ENCODE measurements at regions not wholly inside any gene's neighbourhood (a gene's known extent, or its start where the extent isn't known, plus 50 kb on each side); places are given as distances from the start of the nearest gene placed in this dataset.

GRCh38 chr10:8787649-8788048 is 733.2 kb downstream of the GATA3 start:
- no peak for DNase-seq (ENCODE audit: low spot score in 2 of 2)
- Histone ChIP-seq H3K9me3 (no peaks in the 10 kb centered on the region; the same call in 1 of the 2 replicates), H3K27me3 (ENCODE audit: low read depth) (no peaks in the 10 kb centered on the region), H3K36me3 (replicated peaks) (no peaks in the 10 kb centered on the region), H3K4me1 (no peaks in the 10 kb centered on the region), H3K4me3 (no peak overlapping the region)
- in situ Hi-C loops (cut with MboI; ENCODE audit: low sequenced_read_pairs): no loop called here

GRCh38 chr10:8790390-8790789 is 735.9 kb downstream of the GATA3 start:
- Histone ChIP-seq H3K9me3 (no peaks in the 10 kb centered on the region; the same call in 1 of the 2 replicates), H3K36me3 (replicated peaks) (no peaks in the 10 kb centered on the region), H3K27me3 (ENCODE audit: low read depth) (no peaks in the 10 kb centered on the region), H3K4me3 (no peak overlapping the region), H3K4me1 (no peaks in the 10 kb centered on the region)
- DNase-seq (ENCODE audit: low spot score in 2 of 2): no peak
- in situ Hi-C loops (cut with MboI; ENCODE audit: low sequenced_read_pairs): no loop called here

DNA sequence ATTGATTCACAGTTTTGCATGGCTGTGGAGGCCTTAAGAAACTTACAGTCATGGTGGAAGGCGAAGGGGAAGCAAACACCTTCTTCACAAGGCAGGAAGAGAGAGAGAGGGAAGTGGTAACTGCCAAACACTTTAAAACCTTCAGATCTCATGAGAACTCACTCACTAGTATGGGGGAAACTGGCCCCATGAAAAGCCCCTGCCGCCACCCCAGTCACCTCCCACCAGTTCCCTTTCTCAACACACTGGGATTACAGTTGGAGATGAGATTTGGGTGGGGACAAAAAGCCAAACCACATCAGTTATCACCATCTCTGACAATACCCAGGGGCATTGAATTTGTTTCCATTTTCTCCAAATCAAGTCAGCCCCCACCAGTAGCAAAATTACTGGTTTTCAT is 740.4 kb downstream of the GATA3 start:
- DNase-seq (ENCODE audit: low spot score in 2 of 2): no peak

DNA sequence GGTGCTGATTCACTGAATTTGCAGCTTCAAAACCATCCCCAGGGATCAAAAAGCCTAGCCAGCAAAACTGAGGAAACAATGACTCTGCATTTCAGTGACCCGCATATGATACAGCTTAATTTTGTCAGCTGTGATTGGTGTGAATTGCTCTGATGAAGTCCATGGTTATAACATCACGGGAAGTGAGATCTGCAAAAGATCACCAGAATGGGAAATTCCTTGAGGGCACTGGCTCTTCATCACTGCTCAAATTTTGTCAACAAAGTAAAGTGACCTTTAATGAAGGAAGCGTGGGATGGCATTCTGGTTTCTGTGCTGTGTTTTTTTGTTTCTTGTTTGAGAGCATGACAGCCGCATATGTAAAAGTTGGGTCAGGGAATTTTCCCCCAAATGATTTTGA is 745.9 kb downstream of the GATA3 start:
- no peak overlapping the region for H3K4me3 ChIP-seq
- no peaks in the 10 kb centered on the region for H3K9me3 ChIP-seq
- no peaks in the 10 kb centered on the region for H3K36me3 ChIP-seq (replicated peaks)
- H3K4me1 ChIP-seq: no peaks in the 10 kb centered on the region
- no peaks in the 10 kb centered on the region for H3K27me3 ChIP-seq (ENCODE audit: low read depth)
- no peak for DNase-seq (ENCODE audit: low spot score in 2 of 2)
- in situ Hi-C loops (cut with MboI; ENCODE audit: low sequenced_read_pairs): no loop called here

More for the DNA sequence above, 740.4 kb downstream of the GATA3 start:
- H3K4me3 ChIP-seq: no peak overlapping the region
- in situ Hi-C loops (cut with MboI; ENCODE audit: low sequenced_read_pairs): no loop called here
- H3K36me3 ChIP-seq (replicated peaks): no peaks in the 10 kb centered on the region
- H3K4me1 ChIP-seq: no peaks in the 10 kb centered on the region
- H3K27me3 ChIP-seq (ENCODE audit: low read depth): no peaks in the 10 kb centered on the region
- H3K9me3 ChIP-seq: no peaks in the 10 kb centered on the region

DNA sequence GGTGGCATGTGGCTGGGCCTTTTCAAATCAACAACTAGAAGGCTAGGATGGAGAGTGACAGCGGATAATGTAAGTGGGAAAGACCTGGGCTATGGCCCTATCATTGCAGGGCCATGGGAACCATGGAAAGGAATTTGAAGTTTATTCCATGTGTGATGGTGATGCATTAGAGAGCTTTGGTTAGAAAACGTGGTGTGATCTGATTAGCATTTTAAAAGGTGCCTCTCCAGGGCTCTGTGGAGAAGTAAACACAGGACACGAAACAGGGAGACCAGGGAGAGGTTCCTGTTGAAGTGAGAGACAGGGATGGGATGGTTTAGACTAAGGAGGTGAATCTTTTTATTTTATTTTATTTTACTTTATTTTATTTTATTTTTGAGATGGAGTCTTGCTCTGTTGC is 749.5 kb downstream of the GATA3 start:
- no peaks in the 10 kb centered on the region for H3K4me1 ChIP-seq
- H3K4me3 ChIP-seq: no peak overlapping the region
- H3K27me3 ChIP-seq (ENCODE audit: low read depth): no peaks in the 10 kb centered on the region
- no peak for DNase-seq (ENCODE audit: low spot score in 2 of 2)
- in situ Hi-C loops (cut with MboI; ENCODE audit: low sequenced_read_pairs): no loop called here
- H3K36me3 ChIP-seq (replicated peaks): no peaks in the 10 kb centered on the region
- H3K9me3 ChIP-seq: no peaks in the 10 kb centered on the region

GRCh38 chr10:8810677-8811076 is 756.2 kb downstream of the GATA3 start:
- Histone ChIP-seq H3K9me3 (no peaks in the 10 kb centered on the region), H3K4me1 (no peaks in the 10 kb centered on the region), H3K27me3 (ENCODE audit: low read depth) (no peaks in the 10 kb centered on the region), H3K4me3 (no peak overlapping the region), H3K36me3 (replicated peaks) (no peaks in the 10 kb centered on the region)
- in situ Hi-C loops (cut with MboI; ENCODE audit: low sequenced_read_pairs): no loop called here
- DNase-seq (ENCODE audit: low spot score in 2 of 2): no peak

DNA sequence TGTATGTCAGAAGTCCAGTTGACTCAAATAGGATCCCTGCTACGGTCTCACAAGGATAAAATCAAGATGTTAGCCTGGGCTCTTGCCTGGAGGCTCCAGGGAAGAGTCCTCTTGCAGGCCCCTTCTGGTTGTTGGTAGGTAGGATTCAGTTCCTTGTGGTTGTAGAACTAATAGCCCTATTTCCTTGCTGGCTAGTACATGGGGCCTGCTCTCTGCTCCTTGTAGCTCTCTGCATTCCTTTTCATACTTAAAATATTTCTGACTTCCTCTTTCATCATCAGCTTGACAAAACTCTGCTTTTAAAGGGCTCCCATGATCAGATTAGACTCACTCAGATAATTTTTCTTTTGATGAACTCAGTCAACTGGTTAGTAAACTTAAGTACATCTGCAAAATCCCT is 756.7 kb downstream of the GATA3 start:
- H3K9me3 ChIP-seq: no peaks in the 10 kb centered on the region
- in situ Hi-C loops (cut with MboI; ENCODE audit: low sequenced_read_pairs): no loop called here
- H3K4me1 ChIP-seq: no peaks in the 10 kb centered on the region
- DNase-seq (ENCODE audit: low spot score in 2 of 2): no peak
- no peak overlapping the region for H3K4me3 ChIP-seq
- no peaks in the 10 kb centered on the region for H3K27me3 ChIP-seq (ENCODE audit: low read depth)
- no peaks in the 10 kb centered on the region for H3K36me3 ChIP-seq (replicated peaks)

DNA sequence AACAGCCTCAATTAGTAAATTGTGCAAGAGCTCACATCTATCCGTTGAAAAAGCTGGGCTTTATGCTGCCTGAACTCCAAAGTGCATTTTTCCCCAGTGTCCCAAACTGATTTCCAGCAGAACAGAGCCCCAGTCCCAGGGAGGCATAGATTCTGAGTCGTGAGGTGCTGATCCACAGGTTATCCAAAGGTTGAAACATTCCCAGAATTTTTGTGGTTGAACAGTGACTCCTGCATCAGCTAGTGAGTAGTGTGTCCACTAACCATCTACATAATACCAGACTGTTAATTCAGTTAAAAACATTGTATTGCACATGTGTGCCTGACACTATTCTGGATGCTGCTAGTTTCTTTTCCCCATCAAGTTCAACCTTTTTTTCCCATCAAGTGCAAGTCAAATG is 761.5 kb downstream of the GATA3 start:
- no peak for DNase-seq (ENCODE audit: low spot score in 2 of 2)
- Histone ChIP-seq H3K27me3 (ENCODE audit: low read depth) (no peaks in the 10 kb centered on the region), H3K4me3 (no peak overlapping the region), H3K9me3 (no peaks in the 10 kb centered on the region), H3K4me1 (no peaks in the 10 kb centered on the region), H3K36me3 (replicated peaks) (no peaks in the 10 kb centered on the region)
- in situ Hi-C loops (cut with MboI; ENCODE audit: low sequenced_read_pairs): no loop called here

DNA sequence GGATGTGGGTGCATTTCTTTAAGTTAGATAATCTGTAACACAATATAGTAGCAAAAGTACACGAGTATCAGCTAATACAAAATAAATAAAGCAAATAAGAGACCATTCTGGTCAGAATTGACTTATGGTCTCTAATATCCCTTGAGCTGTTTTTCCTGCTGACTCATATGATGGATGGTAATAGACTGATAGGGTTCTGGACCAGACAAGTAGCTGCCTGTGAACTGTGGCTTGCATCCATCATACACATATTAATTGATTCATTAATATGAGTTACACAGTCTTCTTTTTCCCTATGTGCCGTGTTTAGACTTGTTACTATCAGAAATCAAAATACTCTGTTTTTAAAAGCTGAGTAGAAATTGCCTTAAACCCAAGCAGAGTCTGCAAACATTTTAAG is 762.8 kb downstream of the GATA3 start:
- H3K4me1 ChIP-seq: no peaks in the 10 kb centered on the region
- H3K36me3 ChIP-seq (replicated peaks): no peaks in the 10 kb centered on the region
- H3K27me3 ChIP-seq (ENCODE audit: low read depth): no peaks in the 10 kb centered on the region
- no peak for DNase-seq (ENCODE audit: low spot score in 2 of 2)
- H3K4me3 ChIP-seq: no peak overlapping the region
- in situ Hi-C loops (cut with MboI; ENCODE audit: low sequenced_read_pairs): no loop called here
- no peaks in the 10 kb centered on the region for H3K9me3 ChIP-seq

DNA sequence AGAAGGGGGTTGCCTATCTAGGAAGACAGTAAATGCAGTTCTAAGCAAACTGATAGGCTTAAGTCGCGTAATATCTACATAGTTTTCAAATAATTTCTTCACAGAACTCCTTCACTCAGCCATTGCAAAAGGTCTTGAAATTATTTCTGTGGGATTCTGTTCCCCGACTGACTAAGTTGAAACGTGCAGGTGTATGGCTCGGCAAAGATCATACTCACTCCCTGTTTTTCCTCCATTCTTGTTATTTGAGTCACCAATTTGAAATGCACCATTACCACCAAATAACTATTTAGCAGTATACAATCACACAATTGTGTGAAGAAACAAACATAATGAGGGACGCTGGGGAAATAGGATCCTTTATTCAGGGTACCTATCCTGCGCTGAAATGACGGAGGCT is 771.1 kb downstream of the GATA3 start:
- no peaks in the 10 kb centered on the region for H3K9me3 ChIP-seq
- no peaks in the 10 kb centered on the region for H3K27me3 ChIP-seq (ENCODE audit: low read depth)
- DNase-seq (ENCODE audit: low spot score in 2 of 2): no peak
- H3K4me1 ChIP-seq: no peaks in the 10 kb centered on the region
- in situ Hi-C loops (cut with MboI; ENCODE audit: low sequenced_read_pairs): no loop called here
- H3K36me3 ChIP-seq (replicated peaks): no peaks in the 10 kb centered on the region
- H3K4me3 ChIP-seq: no peak overlapping the region

DNA sequence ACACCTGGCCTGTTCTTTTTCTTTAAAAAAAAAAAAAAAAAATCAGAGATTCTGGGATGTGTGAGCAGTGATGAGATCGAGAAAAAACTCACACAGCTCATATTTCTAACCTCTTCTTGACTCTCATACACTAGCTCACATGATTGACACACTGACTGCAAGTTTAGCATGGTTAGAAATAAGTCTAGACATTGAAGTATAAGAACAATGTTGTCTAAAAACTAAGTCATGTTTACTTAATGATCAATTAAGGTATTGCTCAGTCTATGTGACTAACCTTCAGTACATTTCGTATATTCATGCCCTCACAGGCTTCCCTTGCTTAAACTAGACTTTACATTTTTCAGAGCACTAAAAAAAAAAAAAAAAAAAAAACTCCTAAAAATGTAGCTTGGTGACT is 775.1 kb downstream of the GATA3 start:
- no peaks in the 10 kb centered on the region for H3K36me3 ChIP-seq (replicated peaks)

DNA sequence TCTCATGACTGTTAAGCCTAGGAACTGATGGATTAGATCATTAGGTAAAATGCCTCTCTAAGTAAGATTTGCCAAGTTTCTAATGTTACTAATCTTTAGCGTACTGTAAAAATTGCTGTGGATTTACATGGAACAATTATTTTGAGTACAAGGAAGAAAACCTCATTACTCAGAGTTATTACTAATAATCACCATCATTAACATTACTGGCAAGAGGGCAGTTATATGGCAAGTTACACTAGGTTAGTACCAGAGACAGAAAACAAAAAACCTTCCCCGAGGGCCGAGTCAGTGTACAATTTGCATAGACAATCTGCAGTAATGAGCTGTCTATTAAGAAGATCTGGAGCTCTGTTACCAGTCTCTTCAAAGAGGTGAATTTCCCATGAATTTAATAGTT is 775.6 kb downstream of the GATA3 start:
- H3K27me3 ChIP-seq (ENCODE audit: low read depth): no peaks in the 10 kb centered on the region
- in situ Hi-C loops (cut with MboI; ENCODE audit: low sequenced_read_pairs): no loop called here
- H3K4me3 ChIP-seq: no peak overlapping the region
- H3K9me3 ChIP-seq: no peaks in the 10 kb centered on the region
- H3K36me3 ChIP-seq (replicated peaks): no peaks in the 10 kb centered on the region
- DNase-seq (ENCODE audit: low spot score in 2 of 2): no peak
- H3K4me1 ChIP-seq: no peaks in the 10 kb centered on the region

More for the DNA sequence above, 775.1 kb downstream of the GATA3 start:
- Histone ChIP-seq H3K4me1 (no peaks in the 10 kb centered on the region), H3K4me3 (no peak overlapping the region), H3K27me3 (ENCODE audit: low read depth) (no peaks in the 10 kb centered on the region), H3K9me3 (no peaks in the 10 kb centered on the region)
- in situ Hi-C loops (cut with MboI; ENCODE audit: low sequenced_read_pairs): no loop called here
- no peak for DNase-seq (ENCODE audit: low spot score in 2 of 2)

DNA sequence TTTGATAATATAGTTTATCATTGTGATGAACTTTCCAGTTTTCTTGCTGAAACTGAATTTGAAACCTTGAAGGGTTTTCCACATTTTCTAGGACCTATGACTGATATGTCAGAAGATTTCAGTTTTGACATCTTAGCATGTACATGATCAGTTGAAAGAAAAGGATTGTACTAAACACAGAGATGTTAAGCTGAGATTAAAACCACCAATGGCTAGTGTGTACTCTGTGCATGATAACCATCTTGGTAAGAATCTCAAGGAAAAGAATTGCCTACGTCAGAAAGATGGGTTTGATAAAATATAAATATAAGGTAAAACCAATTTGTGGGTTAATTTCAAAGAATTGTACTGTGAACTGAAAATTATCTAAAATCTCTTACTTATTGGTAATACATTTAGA is 776.4 kb downstream of the GATA3 start:
- no peak for DNase-seq (ENCODE audit: low spot score in 2 of 2)
- Histone ChIP-seq H3K4me1 (no peaks in the 10 kb centered on the region), H3K4me3 (no peak overlapping the region), H3K36me3 (replicated peaks) (no peaks in the 10 kb centered on the region), H3K9me3 (no peaks in the 10 kb centered on the region), H3K27me3 (ENCODE audit: low read depth) (no peaks in the 10 kb centered on the region)
- in situ Hi-C loops (cut with MboI; ENCODE audit: low sequenced_read_pairs): no loop called here

- Histone ChIP-seq H3K4me1 (no peaks in the 10 kb centered on the region), H3K4me3 (no peak overlapping the region), H3K36me3 (replicated peaks) (no peaks in the 10 kb centered on the region), H3K9me3 (no peaks in the 10 kb centered on the region), H3K27me3 (ENCODE audit: low read depth) (no peaks in the 10 kb centered on the region)
- DNase-seq (ENCODE audit: low spot score in 2 of 2): no peak
- in situ Hi-C loops (cut with MboI; ENCODE audit: low sequenced_read_pairs): no loop called here
Observed at GRCh38 chr10:8835453-8836167, 781.1 kb downstream of the GATA3 start.

GRCh38 chr10:8840356-8840755 is 785.9 kb downstream of the GATA3 start:
- no peak for DNase-seq (ENCODE audit: low spot score in 2 of 2)
- Histone ChIP-seq H3K4me3 (no peak overlapping the region), H3K4me1 (no peaks in the 10 kb centered on the region)

More at GRCh38 chr10:8840356-8840755, 785.9 kb downstream of the GATA3 start:
- H3K27me3 ChIP-seq (ENCODE audit: low read depth): no peaks in the 10 kb centered on the region
- no peaks in the 10 kb centered on the region for H3K36me3 ChIP-seq (replicated peaks)
- in situ Hi-C loops (cut with MboI; ENCODE audit: low sequenced_read_pairs): no loop called here
- no peaks in the 10 kb centered on the region for H3K9me3 ChIP-seq

Data from HAP-1 (cell line).